ENCODE measurements at regions not wholly inside any gene's neighbourhood (a gene's known extent, or its start where the extent isn't known, plus 50 kb on each side); places are given as distances from the start of the nearest gene placed in this dataset.
"Not testable (repeated sequence)": the region's sequence is repeated elsewhere in the genome, so short reads cannot be mapped to it uniquely, and the experiment has no call there.

GRCh38 chr20:55158446-55158845 is 683.1 kb downstream of the DOK5 start:
- no peak for DNase-seq (ENCODE audit: low spot score)

- no peak for DNase-seq (ENCODE audit: low spot score)
Measured at GRCh38 chr20:55155360-55155759, 680.0 kb downstream of the DOK5 start.

- no peak for DNase-seq (ENCODE audit: low spot score)
Measured at GRCh38 chr20:55153001-55153645, 677.7 kb downstream of the DOK5 start.

GRCh38 chr20:55151171-55151570 is 675.8 kb downstream of the DOK5 start:
- DNase-seq (ENCODE audit: low spot score), result no peak

- no peak for DNase-seq (ENCODE audit: low spot score)
Measured at GRCh38 chr20:55143601-55144000, 668.2 kb downstream of the DOK5 start.

- DNase-seq (ENCODE audit: low spot score), result no peak
Measured at GRCh38 chr20:55142932-55143331, 667.5 kb downstream of the DOK5 start.

GRCh38 chr20:55140631-55141030 is 665.2 kb downstream of the DOK5 start:
- no peak for DNase-seq (ENCODE audit: low spot score)

- DNase-seq (ENCODE audit: low spot score), result no peak
Measured at GRCh38 chr20:55139173-55139765, 663.9 kb downstream of the DOK5 start.

- no peak for DNase-seq (ENCODE audit: low spot score)
Measured at GRCh38 chr20:55135923-55136322, 660.5 kb downstream of the DOK5 start.

GRCh38 chr20:55132523-55132922 is 657.1 kb downstream of the DOK5 start:
- no peak for DNase-seq (ENCODE audit: low spot score)

- not testable (repeated sequence) for DNase-seq (ENCODE audit: low spot score)
Measured at GRCh38 chr20:55117577-55117976, 642.2 kb downstream of the DOK5 start.

GRCh38 chr20:55116598-55116997 is 641.2 kb downstream of the DOK5 start:
- DNase-seq (ENCODE audit: low spot score), result no peak

GRCh38 chr20:55103188-55103587 is 627.8 kb downstream of the DOK5 start:
- DNase-seq (ENCODE audit: low spot score), result no peak

- no peak for DNase-seq (ENCODE audit: low spot score)
Measured at GRCh38 chr20:55099251-55099650, 623.9 kb downstream of the DOK5 start.

GRCh38 chr20:55097621-55098020 is 622.2 kb downstream of the DOK5 start:
- DNase-seq (ENCODE audit: low spot score), result no peak

- DNase-seq (ENCODE audit: low spot score), result no peak
Measured at GRCh38 chr20:55095745-55096400, 620.5 kb downstream of the DOK5 start.

- DNase-seq (ENCODE audit: low spot score), result no peak
Measured at GRCh38 chr20:55094353-55094861, 619.0 kb downstream of the DOK5 start.

- no peak for DNase-seq (ENCODE audit: low spot score)
Measured at GRCh38 chr20:55090286-55090685, 614.9 kb downstream of the DOK5 start.

- DNase-seq (ENCODE audit: low spot score), result no peak
Measured at GRCh38 chr20:55086421-55086820, 611.0 kb downstream of the DOK5 start.

- DNase-seq (ENCODE audit: low spot score), result no peak
Measured at GRCh38 chr20:55079917-55080316, 604.5 kb downstream of the DOK5 start.

- DNase-seq (ENCODE audit: low spot score), result not testable (repeated sequence)
Measured at GRCh38 chr20:55074266-55074840, 599.0 kb downstream of the DOK5 start.

GRCh38 chr20:55070001-55070400 is 594.6 kb downstream of the DOK5 start:
- DNase-seq (ENCODE audit: low spot score), result no peak

Data from SW480 (cell line).